B cell (primary cell): ENCODE measurements at regions not wholly inside any gene's neighbourhood (a gene's known extent, or its start where the extent isn't known, plus 50 kb on each side); places are given as distances from the start of the nearest gene placed in this dataset.

Experiments
- ATAC-seq: fragments of 200-7000 bp; cut with Tn5 transposase; one replicate; pipeline ENCODE4 v1.10.0; 2021; ENCODE audit warnings: low read depth, mild to moderate bottlenecking, moderate number of reproducible peaks, moderate library complexity
- CTCF ChIA-PET: fragments of 350-600 bp; sonication (Branson Sonifier 250); formaldehyde crosslinking; loops from one replicate; lab custom pipeline; 2021; ENCODE audit warnings: antibody characterized with exemption, inconsistent platforms; lab: Charles Lee
- POLR2A ChIA-PET: fragments of 350-600 bp; sonication (Branson Sonifier 250); formaldehyde crosslinking; loops from one replicate; lab custom pipeline; 2021; ENCODE audit warnings: antibody characterized with exemption; lab: Charles Lee
- DNase-seq: peaks from one replicate; pipeline ENCODE4 v3.0.0; 2013
- H2AFZ ChIP-seq: 2 replicates; pipeline ENCODE4 v1.6.1; 2012; ENCODE audit warnings: mild to moderate bottlenecking, low read depth, low read length; ENCODE audit not compliant: insufficient read depth, poor library complexity, severe bottlenecking
- H3K27ac ChIP-seq, 2 donors: 1 replicate in 1 of 2; 2 replicates in 1 of 2; pipeline ENCODE4 v1.5.1; 2012 to 2013; ENCODE audit warnings: low read length in 2 of 2, mild to moderate bottlenecking in 2 of 2, moderate library complexity in 1 of 2
- H3K27me3 ChIP-seq, 4 experiments: fragments of 200-600 bp in 1 of 4; sonication (generic) in 1 of 4; replicated peaks in 1 of 4; 1 replicate in 2 of 4; 2 replicates in 2 of 4; pipeline versions ENCODE4 v1.6.1 to v1.7.0; 2013 to 2016; ENCODE audit warnings: low read length in 3 of 4, mild to moderate bottlenecking in 2 of 4, mixed read lengths in 1 of 4, moderate library complexity in 1 of 4; ENCODE audit not compliant: insufficient read depth in 4 of 4, control insufficient read depth in 3 of 4; ENCODE audit errors: control extremely low read depth in 1 of 4
- H3K36me3 ChIP-seq, 2 experiments: replicated peaks in 1 of 2; 1 replicate in 1 of 2; 2 replicates in 1 of 2; pipeline versions ENCODE4 v1.6.1 to v1.7.1; 2013; ENCODE audit warnings: low read length in 1 of 2; ENCODE audit not compliant: insufficient read depth in 2 of 2, control insufficient read depth in 1 of 2; ENCODE audit errors: control extremely low read depth in 1 of 2, extremely low read depth in 1 of 2
- H3K4me1 ChIP-seq, 2 donors: fragments of 200-600 bp in 1 of 2; sonication (generic) in 1 of 2; 1 replicate in 1 of 2; 2 replicates in 1 of 2; pipeline versions ENCODE4 v1.5.1 to v1.6.1; 2013 to 2017; ENCODE audit warnings: low read length in 2 of 2; ENCODE audit not compliant: control insufficient read depth in 2 of 2, insufficient read depth in 2 of 2
- H3K4me2 ChIP-seq: replicated peaks from 2 replicates; pipeline ENCODE3; 2012; ENCODE audit warnings: mild to moderate bottlenecking, low read depth, low read length; ENCODE audit not compliant: poor library complexity, severe bottlenecking
- H3K4me3 ChIP-seq, 5 experiments: fragments of 200-600 bp in 1 of 5; sonication (generic) in 1 of 5; 1 replicate in 3 of 5; 2 replicates in 2 of 5; pipeline versions ENCODE4 v1.5.1 to v1.7.0; 2011 to 2016; ENCODE audit warnings: low read length in 4 of 5, mild to moderate bottlenecking in 4 of 5, low read depth in 2 of 5, control low read depth in 1 of 5, moderate library complexity in 1 of 5; ENCODE audit not compliant: insufficient read depth in 1 of 5; ENCODE audit errors: control extremely low read depth in 1 of 5, extremely low read depth in 1 of 5
- H3K79me2 ChIP-seq: fragments of 200-600 bp; sonication (generic); one replicate; pipeline ENCODE4 v1.6.0; 2016; ENCODE audit warnings: low read length; ENCODE audit not compliant: control insufficient read depth, insufficient read depth
- H3K9ac ChIP-seq: fragments of 200-600 bp; sonication (generic); 2 replicates; pipeline ENCODE4 v1.6.1; 2017; ENCODE audit warnings: mild to moderate bottlenecking, low read length, moderate library complexity
- H3K9me3 ChIP-seq, 3 donors: one replicate each; pipeline versions ENCODE4 v1.6.1 to v1.7.1; 2013; ENCODE audit warnings: low read length in 2 of 3; ENCODE audit not compliant: control insufficient read depth in 2 of 3, insufficient read depth in 1 of 3; ENCODE audit errors: control extremely low read depth in 1 of 3
- H4K20me1 ChIP-seq: 2 replicates; pipeline ENCODE4 v1.6.0; 2012; ENCODE audit warnings: mild to moderate bottlenecking, low read length; ENCODE audit not compliant: insufficient read depth, control insufficient read depth, poor library complexity, severe bottlenecking
- H3K27ac Mint-ChIP-seq: one replicate; pipeline ENCODE4 v1.8.0; 2021; ENCODE audit warnings: mixed read lengths
- H3K27me3 Mint-ChIP-seq: one replicate; pipeline ENCODE4 v1.8.0; 2021; ENCODE audit warnings: mixed read lengths
- H3K4me1 Mint-ChIP-seq: one replicate; pipeline ENCODE4 v1.8.0; 2021; ENCODE audit warnings: mixed read lengths
- H3K4me3 Mint-ChIP-seq: one replicate; pipeline ENCODE4 v1.8.0; 2021; ENCODE audit warnings: mixed read lengths
- H3K9me3 Mint-ChIP-seq: one replicate; pipeline ENCODE4 v1.8.0; 2022; ENCODE audit warnings: mixed read lengths; ENCODE audit not compliant: insufficient read depth
- CTCF ChIP-seq: fragments of 200-600 bp; IDR thresholded peaks from one replicate; pipeline ENCODE4 v1.8.0; 2022; ENCODE audit warnings: antibody characterized with exemption, mild to moderate bottlenecking
- EZH2 ChIP-seq: IDR thresholded peaks from 2 replicates; pipeline ENCODE4 v1.6.1; 2012; ENCODE audit warnings: borderline replicate concordance, low read depth, mild to moderate bottlenecking, moderate library complexity, low read length; ENCODE audit not compliant: insufficient read depth, poor library complexity, severe bottlenecking
- WGBS: methylation state at CpG from one replicate; pipeline ENCODE4 v1.1.5; 2013; ENCODE audit warnings: missing lambda C conversion rate; ENCODE audit not compliant: insufficient coverage; 5-methylcytosine and 5-hydroxymethylcytosine counted together
- intact Hi-C: fragments of 100-400 bp; cut with micrococcal nuclease; formaldehyde crosslinking; loops from one replicate; pipeline ENCODE4 v1.10.0; 2022

GRCh38 chr12:75960086-75960910, 71.3 kb downstream of the PHLDA1 start:
- Histone ChIP-seq H3K4me3 (no peak overlapping the region), H3K36me3 (no peaks in the 10 kb centered on the region), H4K20me1 (no peaks in the 10 kb centered on the region), H3K4me1 (no peaks in the 10 kb centered on the region), H3K9ac (no peak overlapping the region), H3K27ac (no peak overlapping the region), H2AFZ (no peak overlapping the region), H3K79me2 (no peaks in the 10 kb centered on the region), H3K9me3 (no peaks in the 10 kb centered on the region), H3K4me2 (no peak overlapping the region), H3K27me3 (no peaks in the 10 kb centered on the region)
- no peak overlapping the region for H3K4me3 Mint-ChIP-seq
- TF ChIP-seq EZH2 (no peak), CTCF (no peak)
- peaks cover 3% of the 10 kb centered on the region for H3K27me3 Mint-ChIP-seq
- DNase-seq, result no peak
- ATAC-seq, result no peak
- ChIA-PET CTCF (no interaction called here), POLR2A (no interaction called here)
- no peak overlapping the region for H3K27ac Mint-ChIP-seq
- WGBS, result 65% methylated on average over 2 of the region's 6 CpGs
- no peaks in the 10 kb centered on the region for H3K9me3 Mint-ChIP-seq
- intact Hi-C loops, result no loop called here
- peaks cover 7% of the 10 kb centered on the region for H3K4me1 Mint-ChIP-seq

- Histone ChIP-seq H3K9ac (no peak overlapping the region), H2AFZ (no peak overlapping the region), H3K4me1 (no peaks in the 10 kb centered on the region), H3K36me3 (no peaks in the 10 kb centered on the region), H3K4me3 (no peak overlapping the region), H3K79me2 (no peaks in the 10 kb centered on the region), H3K4me2 (no peak overlapping the region), H3K27me3 (no peaks in the 10 kb centered on the region), H3K9me3 (no peaks in the 10 kb centered on the region), H3K27ac (no peak overlapping the region), H4K20me1 (no peaks in the 10 kb centered on the region)
- WGBS, result 67% methylated on average over 1 of the region's 2 CpGs
- no peak for DNase-seq
- peaks cover 7% of the 10 kb centered on the region for H3K4me1 Mint-ChIP-seq
- POLR2A ChIA-PET, result interaction anchor here (0.6 kb wide), 1 partner anchor 9 kb away, joined by 3 read pairs; no protein-coding TSS in a partner anchor
- no peak overlapping the region for H3K4me3 Mint-ChIP-seq
- no peak for TF ChIP-seq CTCF
- no peak for TF ChIP-seq EZH2
- CTCF ChIA-PET, result no interaction called here
- ATAC-seq, result no peak
- no peaks in the 10 kb centered on the region for H3K9me3 Mint-ChIP-seq
- no peak overlapping the region for H3K27ac Mint-ChIP-seq
- peaks cover 3% of the 10 kb centered on the region for H3K27me3 Mint-ChIP-seq
- intact Hi-C loops, result no loop called here
Observed at GRCh38 chr12:75959506-75959905, 72.1 kb downstream of the PHLDA1 start.
